Activated CD4-positive, alpha-beta T cell treated with anti-CD3 and anti-CD28 coated beads, Interleukin-2, amount 50 U/mL, for 1 hour (primary cell): ENCODE measurements at regions not wholly inside any gene's neighbourhood (a gene's known extent, or its start where the extent isn't known, plus 50 kb on each side); places are given as distances from the start of the nearest gene placed in this dataset.
A peak's percentile ranks its signal among the peaks of the same experiment; 100 is the strongest.
"Not testable (repeated sequence)": the region's sequence is repeated elsewhere in the genome, so short reads cannot be mapped to it uniquely, and the experiment has no call there.

ENCODE experiments used
- DNase-seq: peaks from one replicate; pipeline ENCODE4 v3.0.0-alpha.2; 2020

DNA sequence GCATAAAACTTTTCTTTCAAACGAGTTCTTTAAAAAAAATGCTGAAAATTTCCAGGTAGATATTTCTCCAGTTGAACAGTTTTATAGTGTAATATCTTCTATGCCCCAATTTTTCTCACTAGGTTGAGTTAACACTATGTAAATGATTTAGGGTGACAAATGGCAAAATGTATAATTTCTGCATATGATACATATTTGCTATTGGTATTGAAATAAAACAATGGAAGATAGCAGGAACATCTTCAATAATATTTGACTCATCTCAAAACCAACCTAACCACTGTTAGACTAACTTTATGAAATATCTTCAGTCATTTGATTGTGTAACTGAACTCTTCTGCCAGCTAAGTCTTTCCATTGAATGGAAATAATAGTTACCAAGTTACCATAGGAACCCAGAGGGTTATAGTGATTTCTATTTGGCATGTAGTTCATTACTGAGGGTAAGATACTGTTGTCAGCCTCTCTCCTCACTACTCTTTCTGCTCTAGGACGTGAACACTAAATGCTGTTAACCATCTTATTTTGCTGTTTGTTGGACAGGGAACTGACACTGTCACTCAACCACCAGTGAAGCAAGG is 824.7 kb upstream of the NECTIN3 start:
- no peak for DNase-seq

DNA sequence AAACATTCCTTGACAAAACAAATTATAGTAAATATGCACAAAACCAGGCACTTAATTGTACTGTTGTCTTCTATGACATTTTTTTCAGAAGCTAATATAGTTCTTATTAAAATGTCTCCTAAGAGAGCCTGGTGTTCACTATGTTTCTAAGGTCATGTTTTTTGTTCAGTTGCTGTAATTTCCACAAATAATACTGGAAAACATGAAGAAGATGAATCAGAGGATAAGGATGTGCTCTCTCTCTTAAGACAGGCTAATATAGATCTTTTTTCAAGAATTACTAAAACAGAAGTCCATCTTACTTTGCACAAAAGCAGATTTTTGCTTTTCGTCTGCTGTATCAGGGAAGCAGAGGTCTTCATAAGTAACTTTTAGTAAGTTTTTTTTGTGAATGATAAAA is 823.0 kb upstream of the NECTIN3 start:
- DNase-seq: no peak

DNA sequence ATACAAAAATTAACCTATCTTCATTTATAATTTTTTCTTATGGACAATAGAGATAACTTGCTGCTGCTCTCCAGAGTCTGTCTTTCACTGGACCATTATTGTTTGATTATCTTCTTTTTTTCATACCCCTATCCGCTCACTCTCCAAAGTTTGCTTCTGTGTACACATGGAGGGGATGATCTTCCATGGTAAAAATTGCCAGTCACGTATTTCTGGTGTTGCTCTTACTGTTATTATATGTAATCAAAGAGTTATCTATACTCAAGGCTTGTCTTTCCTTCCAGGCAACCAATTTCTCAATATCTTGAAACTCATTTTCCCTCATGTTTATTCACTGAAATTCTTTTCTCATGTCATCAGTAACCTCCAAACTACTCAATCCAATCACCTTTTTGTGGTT is 817.8 kb upstream of the NECTIN3 start:
- no peak for DNase-seq

DNA sequence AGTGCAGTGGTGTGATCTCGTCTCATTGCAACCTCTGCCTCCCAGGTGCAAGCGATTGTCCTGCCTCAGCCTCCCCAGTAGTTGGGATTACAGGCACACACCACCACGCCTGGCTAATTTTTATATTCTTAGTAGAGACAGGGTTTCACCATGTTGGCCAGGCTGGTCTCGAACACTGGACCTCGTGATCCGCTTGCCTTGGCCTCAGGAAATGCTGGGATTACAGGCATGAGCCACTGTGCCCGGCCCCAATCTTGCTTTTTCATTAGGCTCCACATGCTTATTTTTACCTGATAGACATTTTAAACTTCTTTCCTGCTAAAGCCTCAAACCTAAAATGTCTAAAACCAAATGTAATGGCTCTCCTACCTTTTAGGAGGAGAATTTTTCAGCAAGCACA is 817.0 kb upstream of the NECTIN3 start:
- DNase-seq: no peak

DNA sequence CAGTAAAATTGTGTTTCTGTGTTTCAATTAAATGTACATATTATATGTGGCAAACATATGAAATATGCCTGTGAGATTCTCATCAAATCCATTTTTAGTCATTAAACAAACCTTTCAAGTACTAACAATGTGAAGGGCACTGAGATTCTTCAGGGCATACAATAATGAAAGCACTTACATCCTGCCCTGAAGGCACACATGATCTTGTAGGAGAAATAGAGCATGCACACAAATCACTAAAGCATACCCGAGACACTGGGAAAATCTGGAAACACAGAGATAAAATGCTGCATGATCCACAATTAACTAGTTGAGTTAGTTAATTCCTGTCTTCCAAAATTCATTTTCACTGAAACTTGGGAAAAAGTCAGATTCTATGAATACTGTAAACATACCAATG is 810.5 kb upstream of the NECTIN3 start:
- DNase-seq: no peak

DNA sequence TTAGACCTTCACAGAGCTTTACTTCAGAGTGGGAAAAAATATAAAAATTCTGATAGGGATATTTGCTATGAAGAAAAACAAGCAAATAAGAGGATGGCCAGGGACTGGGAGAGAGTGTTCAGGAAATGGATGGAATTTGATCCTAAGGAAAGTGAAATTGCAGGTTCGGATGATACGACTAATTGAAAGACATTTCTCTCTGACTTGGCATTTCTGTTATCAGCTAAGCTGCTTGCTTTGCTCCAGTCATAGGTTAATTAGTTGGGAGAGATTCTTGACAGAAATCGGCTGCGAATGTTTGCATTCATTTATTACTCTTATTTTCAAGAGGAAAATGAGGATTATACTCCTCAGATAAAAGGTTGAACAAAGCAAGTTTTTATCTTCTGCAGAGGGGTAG is 808.7 kb upstream of the NECTIN3 start:
- DNase-seq: no peak

DNA sequence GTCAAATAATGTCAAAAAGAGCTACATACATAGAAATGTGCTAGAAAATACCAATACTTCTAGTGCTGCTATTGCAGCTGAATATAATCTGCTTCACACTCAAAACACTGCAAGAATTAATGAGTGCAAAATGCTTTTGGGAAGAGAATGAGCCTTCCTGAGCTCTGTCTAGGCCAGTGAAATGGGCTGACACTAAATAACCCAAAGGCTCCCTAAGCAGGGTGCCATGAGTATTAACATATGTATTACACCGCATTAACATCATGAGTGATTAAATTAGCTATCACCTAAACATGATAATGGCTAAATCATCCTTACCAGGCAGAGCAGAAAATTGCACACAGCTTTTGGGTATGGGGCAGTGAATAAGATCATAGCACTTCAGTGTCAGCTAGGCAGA is 806.3 kb upstream of the NECTIN3 start:
- no peak for DNase-seq

DNA sequence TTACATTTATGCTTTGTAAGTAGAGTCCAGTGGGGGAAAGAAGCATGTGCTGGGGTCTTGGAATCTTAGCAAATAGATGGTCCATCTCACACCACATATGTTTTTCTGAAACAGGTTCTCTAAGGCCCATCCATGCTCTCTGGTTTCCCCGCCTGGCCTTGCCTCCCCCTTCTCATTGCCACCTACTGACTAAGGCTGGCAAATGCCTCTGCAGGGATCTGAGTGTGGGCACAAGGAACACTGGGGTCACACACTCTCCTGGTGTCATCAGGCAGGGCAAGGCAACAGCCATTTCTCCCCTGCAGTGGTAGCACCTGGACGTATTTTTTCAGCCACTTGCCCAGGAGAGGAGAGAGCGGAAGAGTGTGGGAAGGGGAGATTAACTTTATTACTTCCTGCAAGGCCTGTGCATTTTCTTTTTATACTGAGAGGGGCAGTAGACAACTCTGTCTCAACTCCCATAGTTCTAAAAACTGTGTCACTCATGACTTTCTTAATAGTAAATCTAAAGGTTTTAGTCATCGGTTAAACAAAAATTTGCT is 804.2 kb upstream of the NECTIN3 start:
- DNase-seq: no peak

DNA sequence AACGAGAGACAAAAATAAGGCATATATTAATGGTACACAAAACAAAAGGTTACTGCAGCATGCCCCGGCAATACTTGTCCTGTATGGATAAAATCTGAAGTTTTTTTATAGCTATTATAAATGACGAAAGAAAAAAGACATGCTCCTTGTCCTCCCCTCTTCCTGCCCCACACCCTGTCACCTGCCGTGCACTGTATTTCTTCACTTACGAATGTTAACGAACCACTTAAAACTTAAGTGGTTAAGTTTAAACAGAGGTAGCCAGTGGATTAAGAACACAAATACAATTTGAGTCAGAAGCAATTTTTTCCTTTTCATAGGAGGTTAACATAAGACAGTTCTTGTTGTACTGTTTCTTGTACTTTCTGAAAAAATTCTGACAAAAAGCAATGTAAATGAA is 799.1 kb upstream of the NECTIN3 start:
- DNase-seq: no peak

DNA sequence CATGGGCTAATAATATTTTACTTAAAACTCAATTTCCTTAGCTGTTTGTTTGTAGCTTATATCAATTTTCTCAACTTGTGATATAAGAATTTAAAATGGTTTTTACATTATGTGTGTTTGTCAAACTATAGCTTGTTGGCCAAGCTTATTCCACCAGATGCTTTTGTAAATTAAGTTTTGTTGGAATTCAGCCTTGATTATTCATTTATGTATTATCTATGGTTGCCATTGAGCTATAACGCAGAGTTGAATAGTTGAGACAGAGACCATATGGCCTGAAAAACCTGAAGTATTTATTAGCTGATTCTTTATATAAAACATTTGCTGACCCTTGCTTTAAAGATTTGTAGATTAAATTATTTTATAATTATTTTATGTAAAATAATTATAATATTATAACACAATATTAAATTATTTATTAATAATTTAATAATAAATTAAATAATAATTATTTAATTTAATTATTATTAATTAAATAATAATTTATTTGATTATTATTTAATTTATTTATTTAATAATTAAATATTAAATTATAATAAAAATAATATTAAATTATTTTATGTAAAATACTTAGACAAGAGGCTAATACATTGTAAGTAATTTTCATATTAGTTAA is 779.6 kb upstream of the NECTIN3 start:
- no peak for DNase-seq

DNA sequence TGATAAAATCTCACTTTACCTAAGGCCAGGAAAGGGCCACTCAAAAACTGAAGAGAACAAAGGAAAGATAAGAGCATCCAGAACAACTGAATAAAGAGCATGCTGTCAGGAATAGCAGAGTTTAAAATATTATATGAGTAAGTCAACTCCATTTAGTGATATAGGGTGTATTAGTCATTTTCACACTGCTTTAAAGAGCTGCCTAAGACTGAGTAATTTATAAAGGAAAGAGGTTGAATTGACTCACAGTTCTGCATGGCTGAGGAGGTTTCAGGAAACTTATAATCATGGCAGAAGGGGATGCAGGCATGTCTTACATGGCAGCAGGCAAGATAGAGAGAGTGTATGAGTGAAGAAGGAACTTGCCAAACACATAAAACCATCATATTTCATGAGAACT is 778.0 kb upstream of the NECTIN3 start:
- DNase-seq: no peak

DNA sequence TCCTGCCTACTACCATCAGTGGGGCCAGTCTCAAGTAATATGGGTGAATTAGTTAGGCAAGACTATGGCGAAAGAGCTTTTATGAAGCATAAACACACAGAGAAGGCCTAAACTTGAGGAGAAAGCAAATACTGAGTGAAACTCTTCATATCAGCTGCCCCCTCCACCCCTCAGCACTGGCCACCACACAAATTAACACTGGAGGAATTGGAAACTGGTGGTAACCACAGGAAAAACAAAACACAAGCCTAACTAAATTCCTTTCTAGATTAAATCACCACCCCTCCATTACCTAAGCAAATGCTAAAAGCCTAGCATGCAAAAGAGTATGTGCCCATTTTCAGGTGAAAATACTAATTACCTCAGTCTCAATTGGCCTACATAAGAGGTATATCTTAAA is 774.7 kb upstream of the NECTIN3 start:
- no peak for DNase-seq

DNA sequence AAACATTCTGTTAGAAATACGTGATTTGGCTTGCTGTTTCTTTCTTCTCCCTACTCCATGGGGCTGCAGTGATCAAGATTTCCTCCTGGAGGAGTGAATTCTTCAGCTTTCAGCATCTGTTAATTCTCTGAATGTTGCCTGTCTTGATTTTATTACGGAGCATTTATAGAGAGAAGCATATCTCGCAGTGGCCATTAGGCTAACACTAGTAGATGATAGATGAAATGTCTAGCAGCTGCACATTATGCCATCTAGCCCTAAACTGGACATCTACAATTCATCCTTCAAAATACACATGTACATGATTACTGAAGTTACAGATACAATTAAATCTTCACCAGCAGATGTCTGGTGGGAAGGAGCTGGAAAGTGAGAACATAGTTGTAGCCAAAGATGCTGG is 769.8 kb upstream of the NECTIN3 start:
- no peak for DNase-seq

DNA sequence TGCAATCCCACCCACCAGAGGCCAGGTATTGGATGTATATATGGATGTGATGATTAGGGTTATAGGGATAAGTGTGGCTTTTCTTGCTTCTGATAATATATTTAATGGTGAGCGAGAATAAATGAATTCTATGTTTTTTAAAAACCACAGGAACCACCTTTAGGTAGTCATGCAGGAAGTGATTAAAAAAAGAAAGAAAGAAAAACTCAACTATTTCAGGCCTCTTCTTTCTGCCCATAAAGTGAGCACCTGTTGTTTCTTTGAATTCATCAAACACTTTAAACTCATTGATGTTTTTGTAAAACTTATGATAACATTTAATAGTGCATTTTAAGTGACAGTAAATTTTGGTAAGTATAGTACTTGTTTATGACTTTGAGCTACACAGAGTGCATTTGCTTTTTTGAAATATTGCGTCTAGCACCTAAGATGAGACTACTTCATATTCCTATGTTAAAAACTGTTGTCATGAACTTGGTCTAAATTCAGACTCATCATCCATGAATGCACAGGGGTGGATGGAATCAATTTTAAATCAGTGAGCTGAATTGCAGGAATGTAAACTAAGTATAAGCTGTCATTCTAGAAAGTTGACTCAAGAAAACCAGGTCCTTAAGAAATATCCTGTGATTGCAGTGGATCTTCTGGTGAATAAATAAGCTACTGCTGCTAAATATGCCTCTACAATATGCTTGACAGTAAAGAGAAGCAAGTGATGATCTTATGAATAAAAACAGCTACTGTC is 764.4 kb upstream of the NECTIN3 start:
- DNase-seq: no peak

DNA sequence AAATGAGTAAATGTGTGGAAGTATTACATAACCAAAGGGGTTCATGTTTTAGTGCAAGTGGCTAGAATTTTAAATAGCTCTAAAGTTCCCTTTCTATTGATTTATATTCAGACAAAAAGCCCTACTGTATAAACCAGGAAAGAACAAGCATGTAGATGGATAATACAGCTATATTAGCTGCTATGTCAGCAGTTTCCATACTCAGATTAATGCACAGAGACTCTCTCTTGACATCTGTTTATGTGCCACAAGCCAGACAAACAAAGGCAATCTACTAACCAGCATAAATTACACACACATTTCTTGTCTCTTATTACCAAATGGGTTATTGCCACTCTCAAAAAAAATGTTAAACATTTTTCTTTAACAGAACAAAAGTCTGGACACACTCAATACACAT is 760.1 kb upstream of the NECTIN3 start:
- DNase-seq: no peak

DNA sequence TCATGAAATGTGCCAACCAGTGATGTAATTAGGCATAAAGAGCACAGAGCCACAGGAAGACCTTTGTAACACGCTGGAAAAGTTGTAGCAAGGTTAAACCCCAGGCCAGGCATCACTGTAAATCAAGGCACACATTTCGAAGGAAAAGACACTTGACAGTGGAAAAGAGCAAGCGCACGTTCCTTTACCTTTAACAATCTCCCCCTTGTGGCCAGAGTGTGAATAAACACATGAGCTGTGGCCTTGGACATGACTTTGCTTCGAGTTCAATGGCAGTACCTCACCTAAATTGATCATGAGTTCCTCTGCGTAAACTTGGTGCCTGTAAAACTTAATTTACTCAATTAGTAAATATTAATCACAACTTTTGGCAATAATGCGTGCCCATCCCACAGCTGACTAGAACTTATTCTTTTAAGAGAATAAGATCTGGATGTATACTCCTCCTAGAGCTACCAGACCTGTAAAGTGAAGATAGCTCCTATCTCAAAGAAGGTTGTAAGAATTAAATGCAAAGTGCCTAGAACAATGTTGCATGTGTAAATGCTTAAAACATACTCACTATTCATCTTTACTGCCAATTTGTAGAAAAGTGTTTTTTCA is 757.0 kb upstream of the NECTIN3 start:
- DNase-seq: peak; percentile 36

DNA sequence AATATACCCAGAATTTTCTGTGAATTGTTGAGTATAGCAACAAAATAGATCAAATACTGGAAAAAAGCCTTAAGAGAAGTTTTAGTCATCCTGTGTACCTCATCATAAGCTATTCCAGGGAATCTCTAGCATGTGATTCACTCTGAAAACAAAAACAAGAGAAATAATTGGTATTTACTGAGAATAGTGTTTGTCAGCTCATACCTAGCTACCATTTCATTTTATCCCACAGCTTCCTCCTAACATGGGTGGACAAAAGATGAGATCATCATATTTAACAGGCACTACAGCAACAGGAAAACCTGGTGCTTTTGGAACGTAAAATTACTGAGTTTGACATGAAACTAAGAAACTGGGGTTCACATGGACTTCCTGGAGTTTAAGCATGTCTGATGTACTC is 753.5 kb upstream of the NECTIN3 start:
- DNase-seq: no peak

DNA sequence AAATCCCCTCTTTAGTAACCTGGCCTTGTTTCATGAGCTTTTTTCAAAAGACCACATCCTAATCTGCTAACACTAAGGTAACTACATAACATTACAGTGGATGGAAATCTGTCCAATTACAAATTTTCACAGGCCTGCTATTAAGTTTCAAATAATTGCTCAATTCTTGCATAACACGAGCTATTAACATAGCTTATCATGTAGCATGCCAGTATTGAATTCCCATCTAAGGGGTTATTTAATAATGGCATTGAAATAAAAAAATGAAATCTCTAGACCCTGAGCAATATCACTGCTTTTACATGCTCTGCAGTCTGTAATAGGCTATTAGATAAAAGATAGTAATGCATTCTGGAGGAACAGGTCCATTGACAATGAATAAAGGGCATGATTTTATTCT is 748.3 kb upstream of the NECTIN3 start:
- DNase-seq: no peak

DNA sequence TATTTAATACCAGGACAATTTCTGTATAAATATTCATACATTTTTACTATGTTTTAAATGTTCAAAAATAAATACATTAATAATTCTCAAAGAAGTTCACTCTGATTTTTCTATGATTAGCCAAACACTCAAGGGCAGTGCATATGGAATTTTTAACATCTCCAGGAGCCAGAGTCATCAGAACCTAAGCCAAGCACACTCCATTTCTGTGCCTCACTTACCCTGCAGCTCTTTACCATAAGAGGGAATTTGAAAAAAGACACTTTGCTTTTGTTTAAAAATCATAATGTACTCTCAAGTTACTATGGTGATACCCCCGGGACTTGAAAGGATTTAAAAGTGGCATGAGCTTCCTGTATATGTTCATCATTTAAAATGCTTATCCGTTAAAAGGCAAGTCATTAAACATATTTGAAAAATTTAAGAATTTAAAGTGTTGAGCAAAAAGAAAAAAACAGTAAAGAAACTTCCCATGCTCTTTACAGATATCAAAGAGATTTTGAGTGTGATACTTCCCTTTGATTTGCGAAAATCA is 747.4 kb upstream of the NECTIN3 start:
- DNase-seq: no peak

DNA sequence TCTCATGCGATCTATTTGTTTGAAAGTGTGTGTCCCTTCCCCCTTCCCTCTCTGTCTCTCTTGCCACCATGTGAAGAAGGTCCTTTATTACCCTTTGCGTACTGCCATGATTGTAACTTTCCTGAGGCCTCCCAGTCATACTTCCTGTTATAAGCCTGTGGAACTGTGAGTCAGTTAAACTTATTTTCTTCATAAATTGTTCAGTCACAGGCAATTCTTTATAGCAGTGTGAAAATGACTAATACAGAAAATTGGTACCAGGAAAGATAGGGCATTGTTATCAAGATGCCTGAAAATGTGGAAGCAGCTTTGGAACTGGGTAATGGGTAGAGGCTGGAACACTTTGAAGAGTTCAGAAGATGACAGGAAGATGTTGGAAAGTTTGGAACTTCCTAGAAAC is 743.7 kb upstream of the NECTIN3 start:
- no peak for DNase-seq

DNA sequence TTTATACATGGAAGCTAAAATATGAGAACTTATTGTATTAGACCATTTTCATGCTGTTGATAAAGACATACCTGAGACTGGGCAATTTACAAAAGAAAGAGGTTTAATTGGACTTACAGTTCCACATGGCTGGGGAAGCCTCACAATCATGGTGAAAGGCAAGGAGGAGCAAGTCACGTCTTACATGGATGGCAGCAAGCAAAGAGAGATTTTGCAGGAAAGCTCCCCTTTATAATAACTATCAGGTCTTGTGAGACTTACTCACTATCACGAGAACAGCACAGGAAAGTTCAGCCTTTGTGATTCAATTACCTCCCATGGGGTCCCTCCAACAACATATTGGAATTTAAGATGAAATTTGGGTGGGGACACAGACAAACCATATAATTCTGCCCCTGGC is 740.1 kb upstream of the NECTIN3 start:
- DNase-seq: not testable (repeated sequence)

DNA sequence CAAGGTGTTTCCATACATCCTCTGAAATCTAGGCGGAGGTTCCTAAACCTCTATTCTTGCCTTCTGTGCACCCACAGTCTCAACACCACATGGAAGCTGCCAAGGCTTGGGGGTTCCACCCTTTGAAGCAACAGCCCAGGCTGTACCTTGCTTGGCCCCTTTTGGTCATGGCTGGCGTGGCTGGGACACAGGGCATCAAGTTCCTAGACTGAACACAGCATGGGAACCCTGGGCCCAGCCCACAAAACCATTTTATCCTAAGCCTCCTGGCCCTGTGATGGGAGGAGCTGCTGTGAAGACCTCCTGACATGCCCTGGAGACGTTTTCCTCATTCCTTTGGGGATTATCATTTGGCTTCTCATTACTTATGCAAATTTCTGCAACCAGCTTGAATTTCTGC is 739.0 kb upstream of the NECTIN3 start:
- no peak for DNase-seq

DNA sequence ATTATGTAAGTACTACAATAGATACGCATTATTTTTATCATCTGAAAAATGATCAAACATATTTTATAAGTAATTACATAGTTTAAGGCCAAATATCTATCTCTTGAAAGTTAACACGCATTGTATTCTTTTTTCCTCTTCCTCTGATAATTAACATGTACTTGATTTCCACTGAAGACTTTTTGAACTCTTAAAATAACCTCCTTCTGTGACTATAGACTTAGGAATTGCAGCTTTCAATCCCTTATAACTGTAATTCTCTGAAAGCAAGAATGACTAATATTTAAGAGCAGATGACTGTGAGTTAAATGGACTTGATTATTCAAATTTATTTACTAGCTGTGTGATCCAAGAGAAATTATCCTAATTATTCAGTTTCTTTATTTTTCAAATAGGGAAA is 730.6 kb upstream of the NECTIN3 start:
- no peak for DNase-seq

DNA sequence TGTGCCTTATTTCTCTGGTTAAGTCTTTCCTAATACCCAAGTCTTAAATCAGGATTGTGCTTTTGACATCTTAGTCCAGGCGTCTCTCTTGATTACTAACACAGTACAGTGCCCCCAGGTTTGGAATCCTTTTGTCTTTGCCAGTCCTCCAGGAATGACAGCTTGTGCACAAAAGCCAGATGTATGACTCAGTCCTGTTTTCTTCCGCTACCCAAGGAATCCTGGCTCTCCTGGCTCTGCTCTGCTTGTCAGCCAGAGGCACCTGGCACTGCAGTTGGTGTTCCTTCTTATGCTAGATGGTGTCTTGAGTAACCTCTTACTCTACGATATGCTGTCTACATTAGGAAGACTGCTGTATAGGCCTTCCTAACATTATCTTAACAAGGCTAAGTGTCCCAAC is 728.2 kb upstream of the NECTIN3 start:
- DNase-seq: no peak
